Endodermal cell (in vitro differentiated cells): ENCODE measurements at regions not wholly inside any gene's neighbourhood (a gene's known extent, or its start where the extent isn't known, plus 50 kb on each side); places are given as distances from the start of the nearest gene placed in this dataset.

ENCODE experiments used
- DNase-seq: peaks from one replicate; pipeline ENCODE4 v3.0.0-alpha.2; 2017
- H3K27ac ChIP-seq: 2 replicates; pipeline ENCODE4 v1.5.1; 2013; ENCODE audit warnings: mild to moderate bottlenecking, low read depth, low read length, moderate library complexity
- H3K27me3 ChIP-seq: 2 replicates; pipeline ENCODE4 v1.6.1; 2013; ENCODE audit warnings: mild to moderate bottlenecking, low read length, moderate library complexity; ENCODE audit not compliant: insufficient read depth, control insufficient read depth, poor library complexity, severe bottlenecking
- H3K36me3 ChIP-seq: 2 replicates; pipeline ENCODE4 v1.7.0; 2013; ENCODE audit warnings: mild to moderate bottlenecking, low read length, moderate library complexity; ENCODE audit not compliant: control insufficient read depth, insufficient read depth
- H3K4me1 ChIP-seq: one replicate; pipeline ENCODE4 v1.7.0; 2013; ENCODE audit warnings: low read length; ENCODE audit not compliant: control insufficient read depth, insufficient read depth
- H3K4me3 ChIP-seq: 2 replicates; pipeline ENCODE4 v1.5.1; 2013; ENCODE audit warnings: mild to moderate bottlenecking, low read length, moderate library complexity
- H3K9ac ChIP-seq: 2 replicates; pipeline ENCODE4 v1.6.1; 2013; ENCODE audit warnings: mild to moderate bottlenecking, low read length, moderate library complexity; ENCODE audit not compliant: poor library complexity, severe bottlenecking; ENCODE audit errors: extremely low read depth
- H3K9me3 ChIP-seq: 2 replicates; pipeline ENCODE4 v1.6.1; 2013; ENCODE audit warnings: mild to moderate bottlenecking, low read length, moderate library complexity; ENCODE audit not compliant: control insufficient read depth
- H3K27ac Mint-ChIP-seq: 2 replicates; pipeline ENCODE4 v1.8.0; 2020; ENCODE audit warnings: mixed read lengths
- H3K27me3 Mint-ChIP-seq: 2 replicates; pipeline ENCODE4 v1.8.0; 2021; ENCODE audit warnings: mild to moderate bottlenecking, mixed read lengths; ENCODE audit not compliant: insufficient read depth
- H3K36me3 Mint-ChIP-seq: 2 replicates; pipeline ENCODE4 v1.8.0; 2020; ENCODE audit warnings: low read depth, mixed read lengths
- H3K4me1 Mint-ChIP-seq: 2 replicates; pipeline ENCODE4 v1.8.0; 2020; ENCODE audit warnings: mixed read lengths
- H3K4me3 Mint-ChIP-seq: 2 replicates; pipeline ENCODE4 v1.8.0; 2020; ENCODE audit warnings: mild to moderate bottlenecking, moderate library complexity, mixed read lengths
- H3K9me3 Mint-ChIP-seq: 2 replicates; pipeline ENCODE4 v1.8.0; 2020; ENCODE audit warnings: mild to moderate bottlenecking, mixed read lengths
- CTCF ChIP-seq: fragments of 200-600 bp; sonication (generic); conservative IDR thresholded peaks from 2 replicates; pipeline ENCODE4 v1.5.0; 2021; ENCODE audit warnings: antibody characterized with exemption, mild to moderate bottlenecking
- WGBS, 2 experiments: methylation state at CpG; one replicate each; pipeline versions ENCODE4 v1.1.5 to v1.1.7; 2013; ENCODE audit warnings: missing lambda C conversion rate in 2 of 2, mixed read lengths in 1 of 2; ENCODE audit not compliant: insufficient coverage in 1 of 2, insufficient read length in 1 of 2; 5-methylcytosine and 5-hydroxymethylcytosine counted together

- H3K4me3 ChIP-seq = no peak overlapping the region
- no peak overlapping the region for H3K27ac Mint-ChIP-seq
- no peak overlapping the region for H3K27ac ChIP-seq
- TF ChIP-seq CTCF = no peak
- H3K9me3 ChIP-seq = no peaks in the 10 kb centered on the region
- H3K4me1 ChIP-seq = no peaks in the 10 kb centered on the region
- no peaks in the 10 kb centered on the region for H3K36me3 Mint-ChIP-seq
- 88 to 100% methylated on average over 2 of the region's 4 CpGs for WGBS, 2 experiments
- no peak overlapping the region for H3K9ac ChIP-seq
- no peaks in the 10 kb centered on the region for H3K36me3 ChIP-seq
- H3K4me1 Mint-ChIP-seq = no peaks in the 10 kb centered on the region
- no peak overlapping the region for H3K4me3 Mint-ChIP-seq
- H3K27me3 ChIP-seq = no peaks in the 10 kb centered on the region
- DNase-seq = no peak
- no peaks in the 10 kb centered on the region for H3K9me3 Mint-ChIP-seq
- H3K27me3 Mint-ChIP-seq = no peaks in the 10 kb centered on the region
These were observed 394.7 kb upstream of the KLF12 start for GRCh38 chr13:74528734-74529513.

GRCh38 chr13:74523057-74523456 lies 388.9 kb upstream of the KLF12 start:
- Histone ChIP-seq H3K36me3 (no peaks in the 10 kb centered on the region), H3K4me1 (no peaks in the 10 kb centered on the region), H3K27me3 (no peaks in the 10 kb centered on the region), H3K9me3 (no peaks in the 10 kb centered on the region), H3K4me3 (no peak overlapping the region), H3K27ac (no peak overlapping the region), H3K9ac (no peak overlapping the region)
- 72 to 100% methylated on average over 1 to 2 of the region's 2 CpGs for WGBS, 2 experiments
- Mint-ChIP-seq H3K36me3 (no peaks in the 10 kb centered on the region), H3K27ac (no peak overlapping the region), H3K27me3 (no peaks in the 10 kb centered on the region), H3K4me1 (no peaks in the 10 kb centered on the region), H3K4me3 (no peak overlapping the region), H3K9me3 (no peaks in the 10 kb centered on the region)
- TF ChIP-seq CTCF = no peak
- DNase-seq = no peak

- H3K9me3 ChIP-seq = no peaks in the 10 kb centered on the region
These were observed 377.3 kb upstream of the KLF12 start for GRCh38 chr13:74511523-74511922.

More at GRCh38 chr13:74511523-74511922, 377.3 kb upstream of the KLF12 start:
- H3K9me3 Mint-ChIP-seq = no peaks in the 10 kb centered on the region
- Histone ChIP-seq H3K36me3 (no peaks in the 10 kb centered on the region), H3K4me1 (no peaks in the 10 kb centered on the region), H3K4me3 (no peak overlapping the region), H3K27me3 (no peaks in the 10 kb centered on the region), H3K27ac (no peak overlapping the region), H3K9ac (no peak overlapping the region)
- H3K27me3 Mint-ChIP-seq = no peaks in the 10 kb centered on the region
- WGBS, 2 experiments = 80 to 87% methylated on average over 1 to 3 of the region's 3 CpGs
- H3K4me1 Mint-ChIP-seq = no peaks in the 10 kb centered on the region
- no peaks in the 10 kb centered on the region for H3K36me3 Mint-ChIP-seq
- no peak overlapping the region for H3K4me3 Mint-ChIP-seq
- no peak for TF ChIP-seq CTCF
- no peak for DNase-seq
- no peak overlapping the region for H3K27ac Mint-ChIP-seq
